Body of pancreas (tissue), 4 donors: ENCODE measurements at regions not wholly inside any gene's neighbourhood (a gene's known extent, or its start where the extent isn't known, plus 50 kb on each side); places are given as distances from the start of the nearest gene placed in this dataset.

Experiments used
- ATAC-seq: fragments of 150-250 bp; one replicate; pipeline ENCODE4 v1.9.1; 2016
- DNase-seq, 4 donors: peaks; one replicate each; pipeline ENCODE4 v3.0.0-alpha.2; 2019
- H3K27ac ChIP-seq, 4 donors: fragments of 200-600 bp; sonication (generic); 1 replicate in 3 of 4; 2 replicates in 1 of 4; pipeline versions ENCODE4 v1.5.1 to v1.6.1; 2016 to 2019; ENCODE audit warnings: mild to moderate bottlenecking in 1 of 4, mixed read lengths in 1 of 4, moderate library complexity in 1 of 4
- H3K27me3 ChIP-seq, 2 donors: fragments of 200-600 bp; sonication (generic); one replicate each; pipeline ENCODE4 v1.6.0; 2016; ENCODE audit warnings: mild to moderate bottlenecking in 1 of 2
- H3K36me3 ChIP-seq, 2 donors: fragments of 200-600 bp; sonication (generic); replicated peaks in 1 of 2; 2 replicates each; pipeline ENCODE4 v1.5.1; 2016; ENCODE audit warnings: low read depth in 2 of 2; ENCODE audit not compliant: insufficient read depth in 1 of 2
- H3K4me1 ChIP-seq: fragments of 200-600 bp; sonication (generic); one replicate; pipeline ENCODE4 v1.6.0; 2016
- H3K4me3 ChIP-seq, 2 donors: fragments of 200-600 bp; sonication (generic); 1 replicate in 1 of 2; 2 replicates in 1 of 2; pipeline ENCODE4 v1.5.1; 2016 to 2019
- H3K9me3 ChIP-seq, 3 donors: fragments of 200-600 bp; sonication (generic); 1 replicate in 2 of 3; 2 replicates in 1 of 3; pipeline ENCODE4 v1.5.1; 2016
- CTCF ChIP-seq, 7 experiments: fragments of 450-650 bp in 4 of 7; fragments of 200-600 bp in 3 of 7; sonication (generic) in 3 of 7; IDR thresholded peaks; one replicate each; pipeline ENCODE4 v1.5.1; 2016 to 2019; ENCODE audit warnings: antibody characterized with exemption in 7 of 7
- POLR2A ChIP-seq, 3 donors: fragments of 450-650 bp; IDR thresholded peaks; one replicate each; pipeline ENCODE4 v1.6.1; 2016; ENCODE audit warnings: antibody characterized with exemption in 3 of 3, mild to moderate bottlenecking in 2 of 3
- WGBS, 2 donors: methylation state at CpG; one replicate each; pipeline ENCODE4 v1.1.5; 2017; 5-methylcytosine and 5-hydroxymethylcytosine counted together
- intact Hi-C: fragments of 100-400 bp; cut with DNase I; formaldehyde crosslinking; loops from one replicate; pipeline ENCODE4 v1.15.1; 2023

- H3K36me3 ChIP-seq, result no peaks in the 10 kb centered on the region
- no peaks in the 10 kb centered on the region for H3K4me1 ChIP-seq
- 81 to 100% methylated on average over 3 to 4 of the region's 4 CpGs for WGBS, 2 donors
- no peak for DNase-seq
- TF ChIP-seq CTCF (IDR thresholded peaks at IDR 0.05), result no peak
- no peak for TF ChIP-seq POLR2A (IDR thresholded peaks at IDR 0.05)
- H3K9me3 ChIP-seq, result peaks cover 0 to 10% (median 0%) of the 10 kb centered on the region in 3 donors
- ATAC-seq, result no peak
- no peak overlapping the region for H3K4me3 ChIP-seq
- no peak overlapping the region for H3K27ac ChIP-seq
- no peaks in the 10 kb centered on the region for H3K27me3 ChIP-seq
- intact Hi-C loops, result no loop called here
Observed at GRCh38 chr19:29395734-29396414, 129.9 kb upstream of the VSTM2B start.

- TF ChIP-seq CTCF (IDR thresholded peaks at IDR 0.05) (no peak), POLR2A (IDR thresholded peaks at IDR 0.05) (no peak)
- no peaks in the 10 kb centered on the region for H3K36me3 ChIP-seq
- H3K27me3 ChIP-seq, result no peaks in the 10 kb centered on the region
- H3K27ac ChIP-seq, result no peak overlapping the region
- H3K4me1 ChIP-seq, result no peaks in the 10 kb centered on the region
- DNase-seq, result no peak
- 0 to 7% methylated on average over 1 to 2 of the region's 2 CpGs for WGBS, 2 donors
- intact Hi-C loops, result no loop called here
- ATAC-seq, result no peak
- H3K4me3 ChIP-seq, result no peak overlapping the region
- H3K9me3 ChIP-seq, result peaks cover 0 to under 1% (median 0%) of the 10 kb centered on the region in 3 donors
Observed at GRCh38 chr19:29396925-29397324, 128.9 kb upstream of the VSTM2B start.

- H3K27ac ChIP-seq, result no peak overlapping the region
- DNase-seq (no peak), ATAC-seq (no peak)
- H3K36me3 ChIP-seq, result no peaks in the 10 kb centered on the region
- WGBS, 2 donors, result 18 to 28% methylated on average over 4 to 7 of the region's 7 CpGs
- no peak for TF ChIP-seq POLR2A (IDR thresholded peaks at IDR 0.05)
- no peak for TF ChIP-seq CTCF (IDR thresholded peaks at IDR 0.05)
- intact Hi-C loops, result no loop called here
- H3K27me3 ChIP-seq, result no peaks in the 10 kb centered on the region
- H3K4me1 ChIP-seq, result no peaks in the 10 kb centered on the region
- no peaks in the 10 kb centered on the region for H3K9me3 ChIP-seq
- H3K4me3 ChIP-seq, result no peak overlapping the region
Observed at GRCh38 chr19:29397748-29398147, 128.0 kb upstream of the VSTM2B start.

GRCh38 chr19:29399804-29400203 is 126.0 kb upstream of the VSTM2B start:
- no peaks in the 10 kb centered on the region for H3K36me3 ChIP-seq
- 25 to 30% methylated on average over 8 of the region's 8 CpGs for WGBS, 2 donors
- no peaks in the 10 kb centered on the region for H3K9me3 ChIP-seq
- ATAC-seq (no peak), DNase-seq (no peak)
- no peaks in the 10 kb centered on the region for H3K27me3 ChIP-seq
- no peak overlapping the region for H3K4me3 ChIP-seq
- H3K4me1 ChIP-seq, result no peaks in the 10 kb centered on the region
- H3K27ac ChIP-seq, result no peak overlapping the region
- no peak for TF ChIP-seq CTCF (IDR thresholded peaks at IDR 0.05)
- TF ChIP-seq POLR2A (IDR thresholded peaks at IDR 0.05), result no peak
- intact Hi-C loops, result no loop called here
